ENCODE measurements at regions not wholly inside any gene's neighbourhood (a gene's known extent, or its start where the extent isn't known, plus 50 kb on each side); places are given as distances from the start of the nearest gene placed in this dataset.

DNA sequence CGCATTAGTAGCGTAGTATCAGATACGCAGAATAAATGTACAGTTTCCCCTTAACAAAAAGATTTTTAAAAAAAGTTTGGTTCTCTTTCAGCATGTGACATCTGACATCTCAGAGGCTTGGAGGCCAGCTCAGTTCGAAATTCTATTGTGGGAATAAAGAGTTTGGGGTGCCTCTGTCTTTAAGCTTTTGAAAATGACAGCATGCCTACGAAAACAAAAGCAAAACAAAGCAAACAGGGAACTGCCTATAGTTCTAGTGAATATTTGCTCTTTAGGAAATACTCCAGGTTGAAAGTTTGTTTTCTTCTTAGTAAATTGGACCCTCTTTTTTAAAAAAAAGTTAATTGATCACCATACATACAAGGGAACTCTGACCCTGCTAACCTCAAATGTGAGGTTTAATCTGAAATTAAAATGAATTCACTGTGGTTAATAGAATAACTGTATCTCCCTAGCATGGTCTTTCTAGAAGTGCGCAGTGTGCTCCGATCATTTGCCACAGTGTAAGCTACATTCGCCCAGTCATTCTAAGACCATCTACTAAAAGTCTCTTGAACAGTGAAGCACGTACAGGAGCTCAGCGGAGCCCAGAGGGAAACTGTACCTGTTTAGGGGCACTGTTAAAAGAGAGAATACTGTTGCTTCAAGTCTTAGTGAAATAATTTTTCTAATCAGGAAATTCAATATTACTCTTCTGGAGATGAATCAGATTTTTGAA is 347.0 kb upstream of the CDH2 start:
- DNase-seq: no peak

DNA sequence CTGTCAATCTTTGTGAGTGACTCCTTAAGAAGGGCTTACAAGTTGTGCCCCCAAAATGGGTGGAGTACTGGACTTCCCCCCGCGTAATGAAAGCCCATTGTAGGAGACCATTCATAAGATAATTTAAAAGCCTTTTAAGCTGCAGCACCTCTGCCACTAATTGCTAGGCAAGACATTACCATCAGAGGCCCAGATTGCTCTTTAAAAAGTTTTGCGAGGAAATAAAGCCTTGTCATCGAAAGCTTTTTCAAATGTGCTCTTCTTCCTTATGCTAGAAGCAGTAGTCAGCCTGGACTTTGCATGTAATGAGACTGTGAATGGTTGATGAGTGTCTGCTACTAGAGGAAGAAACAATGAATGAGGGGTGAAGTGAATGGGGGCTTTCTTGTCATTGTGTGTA is 345.3 kb upstream of the CDH2 start:
- no peak for DNase-seq

DNA sequence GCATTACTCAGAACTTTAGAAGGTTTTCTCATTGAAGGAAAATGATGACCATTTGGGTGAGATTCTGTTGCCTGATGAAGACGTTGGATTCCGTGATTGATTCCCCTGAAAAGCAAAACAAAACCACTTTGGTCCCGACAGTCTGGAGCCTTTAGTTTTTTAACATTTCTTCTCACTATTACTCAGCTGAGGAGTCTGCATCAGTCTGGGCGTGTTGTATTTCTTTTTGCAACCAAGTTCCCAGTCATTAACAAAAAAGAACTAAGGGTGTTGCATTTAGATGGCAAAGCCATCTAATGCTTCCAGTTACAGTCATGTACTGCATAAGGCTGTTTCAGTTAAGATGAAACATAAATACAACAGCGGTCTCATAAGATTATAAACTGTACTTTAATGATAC is 343.1 kb upstream of the CDH2 start:
- DNase-seq: no peak

DNA sequence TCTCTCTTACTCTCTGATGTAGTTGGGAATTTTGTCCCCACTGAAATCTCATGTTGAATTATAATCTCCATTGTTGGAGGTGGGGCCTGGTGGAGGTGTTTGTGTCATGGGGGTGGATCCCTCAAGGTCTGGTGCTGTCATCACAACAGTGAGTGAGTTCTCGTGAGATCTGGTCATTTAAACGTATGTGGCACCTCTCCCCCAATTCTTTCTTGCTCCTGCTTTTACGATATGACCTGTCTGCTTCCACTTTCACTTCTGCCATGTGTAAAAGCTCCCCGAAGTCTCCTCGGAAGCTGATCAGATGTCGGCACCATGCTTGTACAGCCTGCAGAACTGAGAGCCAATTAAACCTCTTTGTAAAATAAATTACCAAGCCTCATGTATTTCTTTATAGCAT is 337.8 kb upstream of the CDH2 start:
- DNase-seq: no peak

DNA sequence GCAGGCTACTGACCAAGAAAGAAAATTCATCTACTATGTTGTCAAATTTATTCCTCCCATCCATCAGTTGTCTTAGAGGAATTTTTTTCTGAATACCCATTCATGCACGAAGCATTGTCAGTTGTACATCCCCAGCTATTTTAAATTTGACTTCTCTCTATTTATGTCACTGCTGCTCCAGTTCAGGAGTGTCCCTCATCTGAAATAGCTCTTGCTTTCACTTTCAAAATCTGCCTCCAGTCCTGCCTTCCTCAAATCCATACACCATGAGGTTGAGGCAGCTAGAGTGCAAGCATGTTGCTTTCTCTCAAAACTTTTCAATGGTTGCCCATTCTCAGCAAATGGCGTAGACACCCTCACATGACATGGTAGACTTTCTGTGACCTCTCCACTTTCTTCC is 335.4 kb upstream of the CDH2 start:
- DNase-seq: no peak

DNA sequence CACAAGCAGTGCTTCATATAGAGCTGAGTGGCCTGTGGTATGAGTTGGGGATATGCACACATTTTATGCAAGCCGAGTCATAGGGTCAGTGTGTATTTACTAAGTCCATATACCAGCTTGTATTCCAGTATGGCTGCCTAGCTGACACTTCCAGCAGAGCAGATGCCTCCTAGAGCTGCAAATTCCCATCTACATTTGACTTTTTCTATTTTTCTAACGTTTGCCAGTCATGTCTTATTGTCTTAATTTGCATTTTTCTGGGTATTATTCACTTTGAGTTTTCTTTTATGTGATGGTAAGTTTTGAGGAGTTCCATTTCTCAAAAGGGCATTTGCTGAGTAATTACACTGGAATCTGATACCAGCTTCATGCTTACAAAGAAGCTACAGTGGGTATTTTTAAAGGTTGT is 334.5 kb upstream of the CDH2 start:
- no peak for DNase-seq

DNA sequence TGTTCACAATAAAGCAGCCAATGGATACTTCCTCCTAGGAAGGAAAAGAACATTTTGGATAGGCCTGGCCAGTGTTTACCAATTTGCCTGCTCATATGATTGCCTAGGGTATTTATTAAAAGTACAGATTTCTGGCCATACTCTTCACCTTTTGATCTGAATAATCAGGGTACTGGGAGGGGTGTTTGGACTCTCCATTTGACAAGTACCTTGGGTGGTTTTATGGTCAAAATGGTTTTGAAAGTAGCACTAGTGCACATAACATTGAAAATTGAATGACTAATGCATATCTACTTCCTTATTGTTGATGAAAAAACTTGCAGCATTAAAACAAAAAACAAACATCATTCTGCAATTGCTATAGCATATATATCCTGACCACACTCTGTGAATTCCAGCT is 333.3 kb upstream of the CDH2 start:
- DNase-seq: no peak

DNA sequence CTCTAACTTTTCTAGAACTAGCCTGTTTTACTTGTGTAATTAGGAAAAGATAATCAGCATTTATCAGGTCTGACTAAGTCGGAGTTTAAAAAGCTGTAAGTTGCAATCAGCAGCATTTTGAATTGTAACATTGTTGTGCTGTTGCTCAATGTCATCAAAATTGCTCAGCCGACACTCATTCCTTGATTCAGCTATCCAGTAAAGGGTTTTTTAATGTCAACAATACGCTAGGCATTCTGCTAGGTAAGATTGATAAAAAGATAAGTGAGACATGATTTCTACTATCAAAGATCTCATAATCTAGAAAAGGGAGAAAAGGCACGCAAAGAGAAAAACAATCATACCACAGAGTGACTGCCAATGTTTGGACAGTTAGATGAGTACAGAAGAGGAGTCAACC is 327.1 kb upstream of the CDH2 start:
- no peak for DNase-seq

DNA sequence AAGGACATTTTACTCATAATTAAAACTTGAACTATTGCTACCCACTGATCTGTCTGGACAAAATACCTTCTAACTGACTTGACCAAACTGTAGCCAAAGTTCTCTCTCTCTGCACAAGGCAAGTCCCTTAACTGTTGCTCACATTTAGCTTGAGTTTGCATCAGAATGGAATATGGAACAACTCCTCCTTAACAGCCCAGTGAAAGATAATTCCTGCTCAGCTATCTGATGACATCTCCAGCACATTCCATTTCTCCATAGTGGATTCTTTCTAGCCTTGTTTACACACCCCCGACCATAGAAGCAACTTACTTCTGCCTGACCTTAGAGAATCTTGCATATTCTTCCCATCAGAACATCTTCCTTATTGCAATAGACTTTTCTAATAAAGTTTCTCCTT is 317.2 kb upstream of the CDH2 start:
- DNase-seq: no peak

DNA sequence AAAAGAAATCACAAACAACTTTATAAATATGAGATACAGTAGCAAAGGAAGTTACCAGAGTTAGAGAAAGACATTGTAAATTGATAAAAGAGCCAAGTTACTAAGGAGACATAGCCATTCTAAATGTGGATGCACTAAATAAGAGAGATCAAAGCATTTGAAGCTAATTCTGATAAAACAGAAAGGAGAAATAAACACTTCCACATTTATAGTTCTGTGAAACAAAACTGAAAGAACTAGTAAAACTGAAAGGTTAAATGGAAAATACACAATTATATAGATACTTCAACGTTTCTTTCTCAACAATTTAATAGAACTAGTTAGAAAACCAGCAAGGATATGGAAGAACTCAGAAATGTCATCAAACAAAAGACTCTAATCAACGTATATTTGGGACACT is 309.0 kb upstream of the CDH2 start:
- DNase-seq: no peak

DNA sequence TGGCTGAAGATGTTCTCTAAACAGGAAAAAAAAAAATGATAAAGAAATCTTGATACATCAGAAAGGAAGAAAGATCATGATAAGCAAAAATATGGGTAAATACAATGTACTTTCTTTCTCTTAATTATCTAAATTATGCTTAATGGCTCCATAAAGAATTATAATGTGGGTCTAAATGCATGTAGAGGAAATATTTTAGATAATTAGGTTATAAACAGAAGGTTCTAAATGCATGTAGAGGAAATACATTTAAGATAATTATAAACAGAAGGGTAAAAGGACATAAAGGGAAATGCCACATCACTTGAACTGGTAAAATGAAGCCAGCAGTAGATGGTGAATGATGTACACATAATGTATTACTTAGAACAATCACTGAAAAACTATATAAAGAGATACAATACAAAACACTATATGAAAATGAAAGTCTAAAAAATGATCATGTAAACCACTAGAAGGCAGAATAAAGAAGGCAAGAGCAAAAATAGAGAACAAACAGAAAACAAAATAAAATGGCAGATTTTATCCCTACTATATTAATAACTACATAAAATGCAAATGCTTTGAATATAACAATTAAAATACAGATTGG is 308.4 kb upstream of the CDH2 start:
- DNase-seq: no peak

DNA sequence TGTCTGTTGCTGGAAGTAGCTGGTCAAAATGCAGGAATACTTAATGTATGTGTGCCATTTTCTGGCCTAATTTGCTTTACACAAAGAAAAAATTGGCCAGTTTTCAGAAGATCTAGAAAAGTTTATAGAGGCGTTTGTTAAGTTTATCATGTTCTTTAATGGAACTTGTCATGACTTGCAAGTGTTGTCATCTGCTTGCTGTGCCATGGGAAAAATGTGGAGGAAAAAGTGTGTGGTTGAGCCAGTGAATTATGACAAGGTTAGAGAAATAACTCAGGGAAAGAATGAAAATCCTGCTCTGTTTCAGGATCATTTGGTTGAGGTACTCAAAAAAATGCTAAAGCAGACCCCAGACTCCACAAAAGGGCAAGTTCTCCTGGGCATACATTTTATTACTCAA is 301.6 kb upstream of the CDH2 start:
- no peak for DNase-seq

DNA sequence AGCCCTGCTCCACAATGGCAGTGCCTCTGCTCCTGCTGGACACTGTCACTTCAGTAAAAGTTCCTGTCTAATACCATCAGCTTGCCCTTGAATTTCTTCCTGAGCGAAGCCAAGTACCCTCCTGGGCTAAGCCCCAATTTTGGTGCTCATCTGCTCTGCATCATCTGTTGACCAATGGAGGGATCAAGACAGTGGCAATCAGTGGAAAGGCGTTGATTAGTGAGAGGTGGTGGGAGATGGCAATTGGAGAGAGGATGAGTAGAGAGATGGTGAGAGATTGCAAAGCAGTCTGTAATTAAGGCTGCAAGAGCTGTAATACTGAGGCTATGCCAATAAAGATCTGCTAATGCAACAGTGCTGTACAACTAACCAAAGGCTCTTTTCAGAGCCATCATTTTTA is 299.4 kb upstream of the CDH2 start:
- no peak for DNase-seq

DNA sequence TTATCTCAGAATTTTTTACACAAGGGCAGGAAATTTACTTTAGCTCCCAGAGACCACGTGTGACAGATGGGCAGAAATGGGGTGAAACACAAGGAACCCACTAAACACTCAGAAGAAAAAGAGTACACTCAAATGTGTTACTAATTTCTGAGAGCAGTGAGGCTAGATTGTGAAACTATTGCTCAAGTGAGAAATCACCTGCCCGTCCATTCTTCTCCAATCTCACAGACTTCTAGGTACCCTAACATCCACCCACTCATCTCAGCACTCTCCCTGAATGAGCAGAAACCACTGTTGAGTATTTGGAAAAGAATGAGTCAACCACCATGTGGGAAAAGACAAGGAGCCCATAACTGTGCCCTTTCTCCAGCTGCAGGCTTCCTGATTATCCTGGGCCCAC is 293.0 kb upstream of the CDH2 start:
- DNase-seq: no peak

DNA sequence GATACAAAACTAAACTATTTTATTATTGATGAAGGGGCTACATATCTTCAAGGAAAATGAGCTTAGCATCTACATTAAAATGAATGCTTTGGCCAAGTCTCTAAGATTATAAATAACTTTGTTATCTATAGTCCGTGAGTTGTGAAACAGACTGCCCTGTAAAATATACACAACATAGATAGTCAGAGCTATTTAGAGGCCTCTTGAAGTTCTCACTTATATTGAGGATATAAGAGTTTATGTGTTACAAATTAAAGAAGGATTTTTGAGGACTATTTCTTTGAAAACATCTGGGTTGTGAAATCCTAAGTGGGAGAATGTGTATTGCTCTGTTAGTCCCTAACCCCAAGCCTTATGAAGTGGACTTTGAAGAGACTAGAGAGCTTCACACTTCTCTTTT is 292.0 kb upstream of the CDH2 start:
- no peak for DNase-seq

DNA sequence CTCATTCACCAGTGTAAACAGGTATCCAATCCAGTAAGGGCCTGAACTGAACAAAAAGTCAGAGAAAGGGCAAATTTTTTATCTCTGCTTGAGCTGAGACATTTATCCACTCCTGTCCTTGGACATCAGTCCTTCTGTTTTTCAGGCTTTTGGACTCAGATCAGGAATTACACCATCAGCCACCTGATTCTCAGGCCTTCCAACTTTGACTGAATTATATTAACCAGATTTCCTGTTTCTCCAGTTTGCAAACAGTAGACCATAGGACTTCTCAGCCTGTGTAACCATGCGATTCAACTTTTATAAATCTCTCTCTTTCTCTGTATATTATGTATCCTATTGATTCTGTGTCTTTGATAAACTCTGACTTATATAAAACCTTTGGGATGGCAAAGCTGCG is 289.3 kb upstream of the CDH2 start:
- DNase-seq: no peak

DNA sequence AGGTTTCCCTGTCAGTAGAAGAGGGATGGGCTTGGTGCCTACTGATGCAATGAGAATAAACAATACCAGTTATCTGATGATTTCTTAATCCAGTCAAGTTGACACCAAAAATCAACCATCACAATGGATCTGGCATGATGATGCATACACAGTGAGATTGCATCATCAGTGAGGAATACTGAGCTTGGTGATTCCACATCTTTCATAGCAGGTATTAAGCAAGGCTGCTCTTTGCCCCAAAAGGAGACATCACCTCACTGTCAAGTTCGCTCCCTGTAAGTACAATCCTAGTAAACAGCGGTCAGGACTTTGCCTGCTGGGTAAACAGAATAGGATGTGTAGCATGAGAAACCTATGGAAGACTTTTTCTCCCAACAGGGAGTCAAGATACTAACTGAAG is 282.7 kb upstream of the CDH2 start:
- DNase-seq: no peak

DNA sequence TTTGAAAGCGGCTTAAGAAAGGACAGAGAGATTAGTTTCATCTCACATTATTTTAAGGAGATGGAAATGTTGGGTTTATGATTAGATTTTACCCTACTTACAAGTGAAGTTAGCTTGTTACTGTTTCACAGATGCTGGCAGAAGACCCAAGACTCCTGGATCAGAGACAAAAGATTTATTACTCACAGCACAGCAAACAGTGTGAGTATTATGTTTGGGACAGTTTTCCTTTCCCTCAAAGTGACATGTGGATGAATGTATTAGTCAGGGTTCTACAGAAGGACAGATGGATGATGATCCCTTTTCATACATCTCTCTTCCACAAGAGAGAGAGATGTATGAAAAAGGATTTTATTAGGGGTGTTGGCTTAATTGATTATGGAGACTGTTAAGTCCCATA is 281.8 kb upstream of the CDH2 start:
- DNase-seq: no peak

DNA sequence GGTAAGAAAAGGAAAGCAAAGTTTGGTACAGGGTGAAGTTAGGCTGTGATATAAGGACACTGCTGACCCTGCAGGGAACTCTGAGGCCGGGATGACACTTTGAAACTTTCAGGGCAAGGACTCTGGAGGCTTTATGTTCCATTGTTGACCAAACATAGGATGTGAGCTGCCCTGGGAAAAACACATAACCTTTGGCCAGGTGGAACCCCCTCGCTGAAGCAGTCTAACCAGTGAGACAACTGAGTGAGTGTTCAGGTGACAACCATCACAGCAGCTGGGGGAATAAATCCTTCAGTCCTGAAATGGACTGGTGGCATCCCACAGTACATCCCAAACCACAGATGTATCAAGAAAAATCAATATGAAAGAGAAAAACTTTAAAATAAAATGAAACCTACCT is 280.9 kb upstream of the CDH2 start:
- no peak for DNase-seq

DNA sequence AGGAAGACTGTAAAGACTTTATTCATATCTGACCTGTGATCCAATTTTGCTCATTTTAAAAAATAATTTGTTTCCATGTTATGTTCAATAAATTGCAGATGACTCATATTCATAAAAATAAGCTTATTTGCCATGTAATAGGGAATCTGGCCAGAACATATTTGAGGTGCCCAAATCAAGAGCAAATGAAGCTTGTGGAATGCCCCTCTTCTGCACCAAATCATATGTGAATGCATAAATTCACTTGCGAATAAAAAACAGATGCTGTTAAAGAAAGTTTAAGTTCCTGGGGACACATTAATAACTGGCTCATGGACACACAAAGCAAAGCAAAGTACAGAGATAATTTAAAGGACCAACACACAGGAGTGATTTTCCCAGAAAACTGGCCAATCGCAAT is 279.0 kb upstream of the CDH2 start:
- DNase-seq: no peak

DNA sequence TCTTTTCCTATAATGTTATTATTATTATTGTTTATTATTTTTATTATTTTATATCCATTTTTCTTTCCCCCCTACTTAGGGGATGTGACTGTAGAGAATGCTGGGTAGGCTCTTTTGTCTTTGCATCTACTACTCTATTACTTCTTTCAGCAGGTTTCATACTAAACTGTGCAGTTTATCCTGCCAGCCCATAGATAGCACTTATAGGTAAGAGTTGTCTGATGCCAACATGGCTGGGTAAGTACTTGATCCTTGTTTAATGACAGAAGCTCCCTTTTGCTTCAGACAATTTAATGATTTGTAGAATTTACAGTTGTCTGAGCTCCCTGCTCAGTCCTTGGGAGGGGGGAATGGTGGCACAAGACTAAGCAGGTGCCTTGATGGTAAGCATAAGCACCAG is 262.9 kb upstream of the CDH2 start:
- no peak for DNase-seq

DNA sequence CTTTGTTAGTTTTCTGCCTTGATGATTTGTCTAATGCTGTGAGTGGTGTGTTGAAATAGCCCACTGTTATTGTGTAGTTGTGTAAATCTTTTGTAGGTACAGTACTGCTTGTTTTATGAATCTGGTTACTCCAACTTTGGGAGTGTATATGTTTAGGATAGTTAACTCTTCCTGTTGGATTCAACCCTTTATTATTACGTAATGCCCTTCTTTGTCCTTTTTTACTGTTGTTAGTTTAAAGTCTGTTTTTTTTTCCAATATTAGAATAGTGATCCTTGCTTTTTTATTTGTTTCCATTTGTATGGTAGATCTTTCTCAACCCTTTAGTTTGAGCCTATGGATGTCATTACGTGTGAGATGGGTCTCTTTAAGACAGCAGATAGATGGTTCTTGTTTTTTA is 261.5 kb upstream of the CDH2 start:
- DNase-seq: no peak

DNA sequence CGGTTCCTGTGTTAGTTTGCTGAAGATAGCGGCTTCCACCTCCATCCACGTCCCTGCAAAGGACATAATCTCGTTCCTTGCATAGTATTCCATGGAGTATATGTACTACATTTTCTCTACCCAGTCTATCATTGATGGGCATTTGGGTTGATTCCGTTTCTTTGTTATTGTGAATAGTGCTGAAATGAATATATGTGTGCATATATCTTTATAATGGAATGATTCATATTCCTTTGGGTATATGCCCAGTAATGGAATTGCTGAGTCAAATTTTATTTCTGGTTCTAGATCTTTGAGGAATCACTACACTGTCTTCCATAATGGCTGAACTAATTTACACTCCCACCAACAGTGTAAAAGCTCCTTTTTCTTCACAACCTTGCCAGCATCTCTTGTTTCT is 255.4 kb upstream of the CDH2 start:
- no peak for DNase-seq

DNA sequence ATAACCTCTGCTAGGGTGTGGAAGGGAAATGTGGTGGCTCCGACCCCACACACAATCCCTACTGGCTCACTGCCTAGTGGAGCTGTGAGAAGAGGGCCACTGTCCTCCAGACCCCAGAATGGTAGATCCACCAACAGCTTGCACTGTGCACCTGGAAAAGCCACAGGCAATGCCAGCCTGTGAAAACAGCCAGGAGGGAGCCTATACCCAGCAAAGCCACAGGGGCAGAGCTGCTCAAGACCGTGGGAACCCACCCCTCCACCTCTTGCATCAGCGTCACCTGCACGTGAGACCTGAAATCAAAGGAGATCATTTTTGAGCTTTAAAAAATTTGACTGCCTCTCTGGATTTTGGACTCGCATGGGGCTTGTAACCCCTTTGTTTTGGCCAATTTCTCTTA is 249.0 kb upstream of the CDH2 start:
- DNase-seq: no peak

DNA sequence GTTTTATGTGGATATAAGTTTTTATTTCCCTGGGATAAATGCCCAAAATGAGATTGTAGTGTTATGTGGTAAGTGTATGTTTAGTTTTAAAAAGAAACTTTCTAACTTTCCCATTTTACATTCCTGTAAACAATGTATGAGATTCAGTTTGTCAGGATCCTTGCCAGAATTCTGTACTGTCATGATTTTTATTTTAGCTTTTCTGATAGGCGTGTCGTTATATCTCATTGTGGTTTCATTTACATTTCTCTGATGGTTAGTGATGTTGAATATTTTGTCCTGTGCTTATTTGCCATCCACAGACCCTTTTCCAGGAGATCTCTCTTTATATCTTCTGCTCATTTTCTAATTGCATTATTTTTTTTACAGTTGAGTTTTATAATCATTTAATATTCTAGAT is 245.6 kb upstream of the CDH2 start:
- no peak for DNase-seq

Measured in retina (tissue), 1 donor.